Activated CD4-positive, alpha-beta memory T cell treated with anti-CD3 and anti-CD28 coated beads, Interleukin-2, amount 10 ng/mL, durations not matched to agents 7 days and 5 days (primary cell): ENCODE measurements at regions not wholly inside any gene's neighbourhood (a gene's known extent, or its start where the extent isn't known, plus 50 kb on each side); places are given as distances from the start of the nearest gene placed in this dataset.
"Not testable (repeated sequence)": the region's sequence is repeated elsewhere in the genome, so short reads cannot be mapped to it uniquely, and the experiment has no call there.

ENCODE experiments used
- CTCF ChIA-PET: fragments of 350-600 bp; sonication (Branson Sonifier 250); formaldehyde crosslinking; loops from one replicate; lab custom pipeline; 2021; ENCODE audit warnings: antibody characterized with exemption, inconsistent platforms; lab: Charles Lee
- POLR2A ChIA-PET: fragments of 350-600 bp; sonication (Branson Sonifier 250); formaldehyde crosslinking; loops from one replicate; lab custom pipeline; 2021; ENCODE audit warnings: antibody characterized with exemption; lab: Charles Lee
- DNase-seq: peaks from one replicate; pipeline ENCODE4 v3.0.0-alpha.2; 2020
- H3K27ac Mint-ChIP-seq: one replicate; pipeline ENCODE4 v1.8.0; 2021; ENCODE audit warnings: mild to moderate bottlenecking, mixed read lengths
- H3K27me3 Mint-ChIP-seq: one replicate; pipeline ENCODE4 v1.8.0; 2021; ENCODE audit warnings: mixed read lengths
- H3K36me3 Mint-ChIP-seq: one replicate; pipeline ENCODE4 v1.8.0; 2021; ENCODE audit warnings: low read depth, mixed read lengths
- H3K4me1 Mint-ChIP-seq: one replicate; pipeline ENCODE4 v1.8.0; 2021; ENCODE audit warnings: mixed read lengths
- H3K4me3 Mint-ChIP-seq: one replicate; pipeline ENCODE4 v1.8.0; 2021; ENCODE audit warnings: mild to moderate bottlenecking, mixed read lengths
- H3K9me3 Mint-ChIP-seq: one replicate; pipeline ENCODE4 v1.8.0; 2021; ENCODE audit warnings: mixed read lengths

GRCh38 chr22:48628891-48629543 lies 1198.7 kb downstream of the BRD1 start:
- no peaks in the 10 kb centered on the region for H3K36me3 Mint-ChIP-seq
- ChIA-PET CTCF (no interaction called here), POLR2A (no interaction called here)
- H3K4me1 Mint-ChIP-seq = no peaks in the 10 kb centered on the region
- H3K4me3 Mint-ChIP-seq = no peak overlapping the region
- H3K9me3 Mint-ChIP-seq = peaks cover 1% of the 10 kb centered on the region
- no peak for DNase-seq
- peaks cover 10% of the 10 kb centered on the region for H3K27me3 Mint-ChIP-seq
- H3K27ac Mint-ChIP-seq = no peak overlapping the region

- no peak for DNase-seq
- no peak overlapping the region for H3K4me3 Mint-ChIP-seq
- no peak overlapping the region for H3K27ac Mint-ChIP-seq
- peaks cover 10% of the 10 kb centered on the region for H3K27me3 Mint-ChIP-seq
- H3K4me1 Mint-ChIP-seq = no peaks in the 10 kb centered on the region
- CTCF ChIA-PET = no interaction called here
- peaks cover 3% of the 10 kb centered on the region for H3K9me3 Mint-ChIP-seq
- POLR2A ChIA-PET = no interaction called here
- no peaks in the 10 kb centered on the region for H3K36me3 Mint-ChIP-seq
Observed at GRCh38 chr22:48627966-48628365, 1199.7 kb downstream of the BRD1 start.

DNA sequence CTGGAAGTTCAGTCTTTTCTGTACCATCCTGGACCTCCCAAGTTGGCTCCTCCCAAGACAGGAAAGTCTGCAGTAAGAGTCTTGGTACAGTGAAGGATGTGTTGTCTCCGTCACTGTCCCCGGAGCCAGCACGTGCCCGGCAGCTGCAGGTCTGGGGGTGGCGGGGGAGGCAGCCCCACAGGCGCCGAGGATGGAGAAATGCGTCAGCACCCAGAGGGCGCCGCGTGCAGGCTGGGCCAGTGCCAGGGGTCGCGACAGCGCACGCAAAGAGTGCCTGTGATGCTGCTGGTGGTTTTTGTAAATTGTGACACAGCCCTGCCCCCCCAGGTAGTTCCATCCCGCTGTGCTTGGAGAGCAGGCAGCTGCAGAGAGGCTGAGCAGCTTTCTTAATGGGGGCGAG lies 1200.5 kb downstream of the BRD1 start:
- Mint-ChIP-seq H3K4me3 (no peak overlapping the region), H3K36me3 (no peaks in the 10 kb centered on the region), H3K27me3 (peaks cover 10% of the 10 kb centered on the region), H3K27ac (no peak overlapping the region), H3K9me3 (peaks cover 3% of the 10 kb centered on the region), H3K4me1 (no peaks in the 10 kb centered on the region)
- DNase-seq = no peak
- CTCF ChIA-PET = no interaction called here
- POLR2A ChIA-PET = no interaction called here

DNA sequence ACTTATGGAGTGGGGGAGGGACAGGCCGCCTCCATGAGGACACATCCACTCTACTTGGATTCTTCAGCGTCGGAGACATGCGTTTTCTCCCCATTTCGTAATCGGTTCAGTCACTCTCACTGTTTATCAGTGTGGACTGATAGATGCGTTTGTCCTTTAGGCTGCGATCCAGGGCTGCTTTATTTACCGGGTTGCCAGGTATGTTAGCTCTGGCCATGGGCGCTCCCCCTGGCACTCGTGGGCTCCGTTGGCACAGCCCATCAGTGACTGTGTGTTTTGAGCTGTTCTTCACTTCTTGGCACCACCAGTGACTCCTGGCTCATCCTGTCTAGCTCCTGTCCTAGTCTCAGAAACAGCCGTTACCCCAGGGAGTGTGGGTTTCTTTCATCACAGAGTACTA lies 1203.3 kb downstream of the BRD1 start:
- ChIA-PET CTCF (no interaction called here), POLR2A (no interaction called here)
- DNase-seq = no peak
- Mint-ChIP-seq H3K4me3 (no peak overlapping the region), H3K27me3 (peaks cover 10% of the 10 kb centered on the region), H3K27ac (no peak overlapping the region), H3K9me3 (peaks cover 3% of the 10 kb centered on the region), H3K4me1 (no peaks in the 10 kb centered on the region), H3K36me3 (no peaks in the 10 kb centered on the region)

DNA sequence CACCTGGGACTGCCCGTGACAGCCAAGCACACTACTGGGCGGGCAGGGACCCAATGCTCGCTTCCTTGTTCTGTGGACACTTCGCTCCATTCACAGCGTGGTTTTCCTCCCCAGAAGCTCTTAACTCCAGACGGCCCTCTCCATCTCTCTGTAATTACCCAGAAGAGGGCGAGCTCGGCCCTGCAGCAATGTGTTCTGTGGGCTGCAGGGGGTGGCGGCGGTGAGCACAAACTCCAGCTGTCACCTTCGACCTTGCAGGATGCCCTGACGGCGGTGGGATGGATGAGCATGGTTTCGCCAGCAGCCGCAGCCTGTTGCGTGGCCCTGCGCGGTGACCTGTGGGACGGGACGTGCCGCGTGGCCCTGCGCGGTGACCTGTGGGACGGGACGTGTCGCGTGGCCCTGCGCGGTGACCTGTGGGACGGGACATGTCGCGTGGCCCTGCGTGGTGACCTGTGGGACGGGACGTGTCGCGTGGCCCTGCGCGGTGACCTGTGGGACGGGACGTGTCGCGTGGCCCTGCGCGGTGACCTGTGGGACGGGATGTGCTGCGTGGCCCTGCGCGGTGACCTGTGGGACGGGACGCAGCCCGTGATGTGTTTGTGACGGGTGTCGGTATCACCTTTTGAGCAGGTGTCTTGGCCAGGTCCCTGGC lies 1204.7 kb downstream of the BRD1 start:
- Mint-ChIP-seq H3K27me3 (peaks cover 10% of the 10 kb centered on the region), H3K9me3 (peaks cover 3% of the 10 kb centered on the region), H3K4me1 (no peaks in the 10 kb centered on the region), H3K27ac (no peak overlapping the region), H3K36me3 (no peaks in the 10 kb centered on the region), H3K4me3 (no peak overlapping the region)
- no peak for DNase-seq
- POLR2A ChIA-PET = no interaction called here
- CTCF ChIA-PET = no interaction called here

DNA sequence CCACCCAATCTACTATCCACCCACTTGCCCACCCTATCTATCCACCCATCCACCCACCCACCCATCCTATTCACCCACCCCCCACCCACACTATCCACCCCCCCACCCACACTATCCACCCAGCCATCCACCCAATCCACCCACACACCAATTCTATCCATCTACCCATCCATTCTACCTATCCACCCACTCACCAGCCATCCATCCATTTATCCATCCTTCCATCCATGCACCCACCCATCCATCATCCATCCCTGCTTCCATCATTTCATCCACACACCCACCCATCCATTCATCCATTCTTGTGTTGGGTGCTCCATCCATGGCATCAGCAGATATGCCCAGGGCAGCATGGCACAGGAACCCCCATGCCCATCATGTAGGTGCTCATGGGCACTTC lies 1206.6 kb downstream of the BRD1 start:
- DNase-seq = no peak
- ChIA-PET POLR2A (no interaction called here), CTCF (no interaction called here)
- Mint-ChIP-seq H3K27me3 (peaks cover under 1% of the 10 kb centered on the region), H3K27ac (no peak overlapping the region), H3K9me3 (peaks cover 3% of the 10 kb centered on the region), H3K4me1 (no peaks in the 10 kb centered on the region), H3K4me3 (no peak overlapping the region), H3K36me3 (no peaks in the 10 kb centered on the region)

DNA sequence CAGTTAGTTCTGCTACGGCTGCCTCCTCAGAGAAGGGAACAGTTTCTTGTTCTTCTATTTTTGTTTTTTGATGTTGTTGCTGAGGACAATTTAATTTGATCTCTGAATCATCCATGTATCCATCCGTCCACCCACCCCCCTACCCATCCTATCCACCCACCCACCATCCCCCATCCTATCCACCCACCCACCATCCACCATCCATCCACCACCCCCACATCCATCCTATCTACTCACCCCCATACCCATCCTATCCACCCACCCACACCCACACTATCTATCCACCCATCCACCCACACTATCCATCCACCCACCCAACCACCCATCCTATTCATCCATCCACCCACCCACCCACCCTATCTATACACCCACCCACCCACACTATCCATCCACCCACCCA lies 1207.2 kb downstream of the BRD1 start:
- H3K36me3 Mint-ChIP-seq, POLR2A ChIA-PET, H3K4me1 Mint-ChIP-seq, H3K4me3 Mint-ChIP-seq, H3K27ac Mint-ChIP-seq, CTCF ChIA-PET, H3K9me3 Mint-ChIP-seq, DNase-seq, H3K27me3 Mint-ChIP-seq: not testable (repeated sequence)

- Mint-ChIP-seq H3K27ac (no peak overlapping the region), H3K9me3 (peaks cover 3% of the 10 kb centered on the region), H3K4me1 (no peaks in the 10 kb centered on the region), H3K27me3 (no peaks in the 10 kb centered on the region), H3K4me3 (no peak overlapping the region), H3K36me3 (no peaks in the 10 kb centered on the region)
- no peak for DNase-seq
- ChIA-PET POLR2A (no interaction called here), CTCF (no interaction called here)
Observed at GRCh38 chr22:48619721-48620120, 1208.0 kb downstream of the BRD1 start.

GRCh38 chr22:48618326-48618725 lies 1209.3 kb downstream of the BRD1 start:
- ChIA-PET CTCF (no interaction called here), POLR2A (no interaction called here)
- Mint-ChIP-seq H3K36me3 (no peaks in the 10 kb centered on the region), H3K4me3 (no peak overlapping the region), H3K27me3 (no peaks in the 10 kb centered on the region), H3K27ac (no peak overlapping the region), H3K9me3 (no peaks in the 10 kb centered on the region), H3K4me1 (no peaks in the 10 kb centered on the region)
- no peak for DNase-seq

DNA sequence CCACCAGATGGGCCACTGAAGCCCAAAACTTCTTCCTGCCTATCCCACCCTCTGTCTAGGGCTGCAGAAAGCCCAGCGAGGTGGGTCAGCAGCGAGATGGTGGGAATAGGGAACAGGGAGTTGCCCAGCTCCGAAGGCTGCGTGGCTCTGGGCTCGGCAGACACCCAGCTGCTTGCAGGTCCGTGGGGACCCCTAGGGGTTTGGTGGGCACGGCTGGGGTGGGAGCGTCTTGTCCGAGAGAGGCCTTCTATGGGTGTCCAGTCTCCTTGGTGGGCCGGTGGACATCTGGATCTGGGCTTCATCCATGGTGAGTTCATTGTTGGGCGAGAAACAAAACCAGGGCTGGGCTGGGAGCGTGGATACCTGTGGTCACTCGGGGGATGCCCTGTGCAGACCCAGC lies 1211.0 kb downstream of the BRD1 start:
- Mint-ChIP-seq H3K27ac (no peak overlapping the region), H3K27me3 (no peaks in the 10 kb centered on the region), H3K4me1 (no peaks in the 10 kb centered on the region), H3K4me3 (no peak overlapping the region), H3K36me3 (no peaks in the 10 kb centered on the region), H3K9me3 (no peaks in the 10 kb centered on the region)
- CTCF ChIA-PET = no interaction called here
- POLR2A ChIA-PET = no interaction called here
- DNase-seq = no peak

DNA sequence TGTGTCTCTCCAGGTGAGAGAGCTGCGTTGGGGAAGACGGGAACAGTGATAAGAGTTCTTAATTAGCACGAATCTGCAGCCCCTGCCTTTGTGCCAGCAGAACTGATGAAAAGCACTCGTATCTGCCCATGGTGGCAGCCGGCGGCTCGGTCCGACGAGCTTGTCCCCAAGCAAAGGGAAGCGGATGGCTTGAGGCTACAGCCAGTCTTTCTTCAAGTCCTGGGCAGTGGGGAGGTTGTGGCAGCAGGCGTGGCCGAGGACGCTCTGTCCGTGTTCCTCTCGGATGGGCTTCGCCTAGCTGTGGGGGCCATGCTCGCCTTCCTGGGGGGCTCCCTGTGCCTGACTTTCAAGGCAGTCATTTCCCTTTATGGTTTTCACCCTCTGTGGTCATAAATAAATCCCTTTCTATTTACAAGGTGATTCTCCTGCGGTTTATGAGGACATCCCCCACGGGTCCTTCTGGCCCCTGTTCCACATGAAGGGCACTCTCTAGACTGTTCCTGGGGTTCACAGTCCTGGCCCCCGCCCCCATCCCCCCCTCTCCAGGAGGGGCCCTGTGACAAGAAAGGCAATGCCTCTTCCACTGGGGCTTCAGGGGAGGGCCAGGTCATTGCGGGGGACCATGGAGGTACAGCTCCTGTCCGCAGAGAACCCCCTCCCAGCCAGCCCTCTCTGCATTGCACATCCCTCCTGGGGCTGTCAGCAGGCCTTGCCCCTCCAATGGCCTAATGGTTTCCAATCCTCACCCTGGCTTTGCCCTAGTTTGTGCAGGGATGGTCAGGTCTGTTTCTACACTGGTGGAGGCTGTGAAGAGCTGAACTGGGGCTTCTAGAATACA lies 1212.3 kb downstream of the BRD1 start:
- Mint-ChIP-seq H3K36me3 (no peaks in the 10 kb centered on the region), H3K9me3 (no peaks in the 10 kb centered on the region), H3K4me1 (no peaks in the 10 kb centered on the region), H3K27me3 (no peaks in the 10 kb centered on the region), H3K27ac (no peak overlapping the region), H3K4me3 (no peak overlapping the region)
- ChIA-PET CTCF (no interaction called here), POLR2A (no interaction called here)
- no peak for DNase-seq

GRCh38 chr22:48613566-48614200 lies 1214.0 kb downstream of the BRD1 start:
- DNase-seq = no peak
- no peak overlapping the region for H3K27ac Mint-ChIP-seq
- no peaks in the 10 kb centered on the region for H3K36me3 Mint-ChIP-seq
- H3K9me3 Mint-ChIP-seq = no peaks in the 10 kb centered on the region
- H3K27me3 Mint-ChIP-seq = no peaks in the 10 kb centered on the region
- ChIA-PET CTCF (no interaction called here), POLR2A (interaction anchor here (0.5 kb wide), 1 partner anchor 510 kb away, joined by 3 read pairs; no protein-coding TSS in a partner anchor)
- no peaks in the 10 kb centered on the region for H3K4me1 Mint-ChIP-seq
- H3K4me3 Mint-ChIP-seq = no peak overlapping the region
